Ovary (tissue), 3 donors: ENCODE measurements at regions not wholly inside any gene's neighbourhood (a gene's known extent, or its start where the extent isn't known, plus 50 kb on each side); places are given as distances from the start of the nearest gene placed in this dataset.

Experiments used
- EP300 ChIP-seq: sonication (generic); formaldehyde crosslinking; IDR thresholded peaks from one replicate; pipeline ENCODE4 v1.6.1; 2017; ENCODE audit warnings: antibody characterized with exemption
- POLR2A ChIP-seq: fragments of 450-650 bp; IDR thresholded peaks from one replicate; pipeline ENCODE4 v1.6.1; 2017; ENCODE audit warnings: antibody characterized with exemption, mild to moderate bottlenecking, moderate library complexity
- TF ChIP-seq, protein P1 (sequence below), 3 donors: fragments of 450-650 bp in 2 of 3; fragments of 200-600 bp in 1 of 3; IDR thresholded peaks; one replicate each; pipeline versions ENCODE4 v1.5.1 to v1.8.0; 2016 to 2022; ENCODE audit warnings: antibody characterized with exemption in 3 of 3, mild to moderate bottlenecking in 1 of 3
- donor health status: DM: no; HTN: no; CAD: no.

DNA sequence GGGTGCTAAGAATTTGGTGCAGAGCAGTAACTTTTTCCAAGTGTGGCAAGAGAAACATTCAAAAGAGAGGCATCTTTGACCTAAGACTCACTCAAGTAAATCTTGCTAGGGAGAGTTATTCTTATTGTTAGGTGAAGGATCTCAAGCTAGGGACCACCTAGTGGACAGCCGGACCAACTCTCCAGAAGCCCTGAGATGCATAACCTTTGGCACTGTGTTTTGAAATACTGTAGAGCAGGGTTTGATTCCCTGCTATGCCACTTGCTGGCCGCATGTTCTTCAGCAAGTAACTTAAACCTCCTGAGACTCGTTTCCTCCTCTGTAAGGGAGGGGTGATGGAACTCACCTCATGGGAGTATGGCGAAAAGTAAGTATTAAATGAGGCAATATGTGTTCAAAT lies 336.1 kb upstream of the ADAMTSL1 start:
- TF ChIP-seq, protein P1, sequence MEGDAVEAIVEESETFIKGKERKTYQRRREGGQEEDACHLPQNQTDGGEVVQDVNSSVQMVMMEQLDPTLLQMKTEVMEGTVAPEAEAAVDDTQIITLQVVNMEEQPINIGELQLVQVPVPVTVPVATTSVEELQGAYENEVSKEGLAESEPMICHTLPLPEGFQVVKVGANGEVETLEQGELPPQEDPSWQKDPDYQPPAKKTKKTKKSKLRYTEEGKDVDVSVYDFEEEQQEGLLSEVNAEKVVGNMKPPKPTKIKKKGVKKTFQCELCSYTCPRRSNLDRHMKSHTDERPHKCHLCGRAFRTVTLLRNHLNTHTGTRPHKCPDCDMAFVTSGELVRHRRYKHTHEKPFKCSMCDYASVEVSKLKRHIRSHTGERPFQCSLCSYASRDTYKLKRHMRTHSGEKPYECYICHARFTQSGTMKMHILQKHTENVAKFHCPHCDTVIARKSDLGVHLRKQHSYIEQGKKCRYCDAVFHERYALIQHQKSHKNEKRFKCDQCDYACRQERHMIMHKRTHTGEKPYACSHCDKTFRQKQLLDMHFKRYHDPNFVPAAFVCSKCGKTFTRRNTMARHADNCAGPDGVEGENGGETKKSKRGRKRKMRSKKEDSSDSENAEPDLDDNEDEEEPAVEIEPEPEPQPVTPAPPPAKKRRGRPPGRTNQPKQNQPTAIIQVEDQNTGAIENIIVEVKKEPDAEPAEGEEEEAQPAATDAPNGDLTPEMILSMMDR (IDR thresholded peaks at IDR 0.05): no peak
- TF ChIP-seq POLR2A (no peak), EP300 (no peak)
